SU-DHL-6 (cell line): ENCODE measurements at regions not wholly inside any gene's neighbourhood (a gene's known extent, or its start where the extent isn't known, plus 50 kb on each side); places are given as distances from the start of the nearest gene placed in this dataset.

ENCODE experiments used
- CTCF ChIP-seq: fragments of 200-600 bp; sonication (generic); IDR thresholded peaks from one replicate; pipeline ENCODE4 v1.5.1; 2017; ENCODE audit warnings: antibody characterized with exemption, mild to moderate bottlenecking, low read length, moderate library complexity; ENCODE audit not compliant: insufficient read depth, poor library complexity, severe bottlenecking
- EZH2phosphoT487 ChIP-seq: fragments of 200-600 bp; sonication (generic), shearing (Covaris generic); conservative IDR thresholded peaks from 2 replicates; pipeline ENCODE4 v1.6.1; 2018; ENCODE audit warnings: mild to moderate bottlenecking, antibody characterized with exemption, low read length, moderate library complexity, mixed read lengths

GRCh38 chr9:126234681-126235335, 91.8 kb upstream of the MVB12B start:
- TF ChIP-seq CTCF (no peak), EZH2phosphoT487 (no peak)
